ENCODE measurements at regions not wholly inside any gene's neighbourhood (a gene's known extent, or its start where the extent isn't known, plus 50 kb on each side); places are given as distances from the start of the nearest gene placed in this dataset.

- H3K79me2 ChIP-seq (ENCODE audit: low read depth), result no peaks in the 10 kb centered on the region
- no peaks in the 10 kb centered on the region for H3K36me3 ChIP-seq
- no peaks in the 10 kb centered on the region for H3K27me3 ChIP-seq
- no peaks in the 10 kb centered on the region for H3K4me1 ChIP-seq
- no peak overlapping the region for H3K27ac Mint-ChIP-seq
- H3K9me3 ChIP-seq (ENCODE audit: low read depth), result no peaks in the 10 kb centered on the region
- H3K4me3 Mint-ChIP-seq, result no peak overlapping the region
- no peak overlapping the region for H3K9ac ChIP-seq
- no peaks in the 10 kb centered on the region for H4K20me1 ChIP-seq (ENCODE audit: low read depth)
- DNase-seq (ENCODE audit: low spot score), result no peak
- H3K27ac ChIP-seq, result no peak overlapping the region
- no peaks in the 10 kb centered on the region for H3K4me1 Mint-ChIP-seq
- H3K27me3 Mint-ChIP-seq (ENCODE audit: insufficient read depth, low read depth), result no peaks in the 10 kb centered on the region
- H2AFZ ChIP-seq (replicated peaks), result no peak overlapping the region
- no peak overlapping the region for H3K4me2 ChIP-seq
- H3K4me3 ChIP-seq, result no peak overlapping the region
- no peaks in the 10 kb centered on the region for H3F3A ChIP-seq (ENCODE audit: low read depth)
- H3K9me3 Mint-ChIP-seq, result peaks cover 12% of the 10 kb centered on the region
- H3K36me3 Mint-ChIP-seq, result no peaks in the 10 kb centered on the region
- TF ChIP-seq EZH2 (IDR thresholded peaks at IDR 0.05) (no peak), EZH2phosphoT487 (IDR thresholded peaks at IDR 0.05) (no peak)
- TF ChIP-seq, protein P1, sequence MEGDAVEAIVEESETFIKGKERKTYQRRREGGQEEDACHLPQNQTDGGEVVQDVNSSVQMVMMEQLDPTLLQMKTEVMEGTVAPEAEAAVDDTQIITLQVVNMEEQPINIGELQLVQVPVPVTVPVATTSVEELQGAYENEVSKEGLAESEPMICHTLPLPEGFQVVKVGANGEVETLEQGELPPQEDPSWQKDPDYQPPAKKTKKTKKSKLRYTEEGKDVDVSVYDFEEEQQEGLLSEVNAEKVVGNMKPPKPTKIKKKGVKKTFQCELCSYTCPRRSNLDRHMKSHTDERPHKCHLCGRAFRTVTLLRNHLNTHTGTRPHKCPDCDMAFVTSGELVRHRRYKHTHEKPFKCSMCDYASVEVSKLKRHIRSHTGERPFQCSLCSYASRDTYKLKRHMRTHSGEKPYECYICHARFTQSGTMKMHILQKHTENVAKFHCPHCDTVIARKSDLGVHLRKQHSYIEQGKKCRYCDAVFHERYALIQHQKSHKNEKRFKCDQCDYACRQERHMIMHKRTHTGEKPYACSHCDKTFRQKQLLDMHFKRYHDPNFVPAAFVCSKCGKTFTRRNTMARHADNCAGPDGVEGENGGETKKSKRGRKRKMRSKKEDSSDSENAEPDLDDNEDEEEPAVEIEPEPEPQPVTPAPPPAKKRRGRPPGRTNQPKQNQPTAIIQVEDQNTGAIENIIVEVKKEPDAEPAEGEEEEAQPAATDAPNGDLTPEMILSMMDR (IDR thresholded peaks at IDR 0.05), result no peak
Measured at GRCh38 chr13:68345963-68346531, 1115.9 kb upstream of the PCDH9 start.

GRCh38 chr13:68323124-68323523 lies 1093.0 kb upstream of the PCDH9 start:
- H3K27me3 Mint-ChIP-seq (ENCODE audit: insufficient read depth, low read depth), result no peaks in the 10 kb centered on the region
- TF ChIP-seq, protein P1 (IDR thresholded peaks at IDR 0.05), result no peak
- TF ChIP-seq EZH2 (IDR thresholded peaks at IDR 0.05) (no peak), EZH2phosphoT487 (IDR thresholded peaks at IDR 0.05) (no peak)
- peaks cover 20% of the 10 kb centered on the region for H3K9me3 Mint-ChIP-seq

GRCh38 chr13:68319384-68319783 lies 1089.2 kb upstream of the PCDH9 start:
- H3K4me3 ChIP-seq, result no peak overlapping the region
- H3K79me2 ChIP-seq (ENCODE audit: low read depth), result no peaks in the 10 kb centered on the region
- no peaks in the 10 kb centered on the region for H3K9me3 ChIP-seq (ENCODE audit: low read depth)
- no peak overlapping the region for H3K4me3 Mint-ChIP-seq
- no peaks in the 10 kb centered on the region for H3F3A ChIP-seq (ENCODE audit: low read depth)
- no peaks in the 10 kb centered on the region for H3K4me1 Mint-ChIP-seq
- H3K36me3 ChIP-seq, result no peaks in the 10 kb centered on the region
- no peak overlapping the region for H3K9ac ChIP-seq
- H2AFZ ChIP-seq (replicated peaks), result no peak overlapping the region
- H3K27ac Mint-ChIP-seq, result no peak overlapping the region
- TF ChIP-seq EZH2phosphoT487 (IDR thresholded peaks at IDR 0.05) (no peak), EZH2 (IDR thresholded peaks at IDR 0.05) (no peak)
- TF ChIP-seq, protein P1 (IDR thresholded peaks at IDR 0.05), result no peak
- H3K36me3 Mint-ChIP-seq, result peaks cover 2% of the 10 kb centered on the region
- H3K27me3 ChIP-seq, result no peaks in the 10 kb centered on the region
- no peak overlapping the region for H3K27ac ChIP-seq
- H3K27me3 Mint-ChIP-seq (ENCODE audit: insufficient read depth, low read depth), result no peaks in the 10 kb centered on the region
- H3K4me2 ChIP-seq, result no peak overlapping the region
- no peak for DNase-seq (ENCODE audit: low spot score)
- peaks cover 20% of the 10 kb centered on the region for H3K9me3 Mint-ChIP-seq
- no peaks in the 10 kb centered on the region for H4K20me1 ChIP-seq (ENCODE audit: low read depth)
- H3K4me1 ChIP-seq, result no peaks in the 10 kb centered on the region

More at GRCh38 chr13:68323124-68323523, 1093.0 kb upstream of the PCDH9 start:
- Histone ChIP-seq H3K79me2 (ENCODE audit: low read depth) (no peaks in the 10 kb centered on the region), H3K4me3 (no peak overlapping the region), H3K4me2 (no peak overlapping the region), H3K27me3 (no peaks in the 10 kb centered on the region), H3K36me3 (no peaks in the 10 kb centered on the region), H3K9me3 (ENCODE audit: low read depth) (no peaks in the 10 kb centered on the region), H4K20me1 (ENCODE audit: low read depth) (no peaks in the 10 kb centered on the region), H3K4me1 (no peaks in the 10 kb centered on the region), H3K9ac (no peak overlapping the region), H3K27ac (no peak overlapping the region), H3F3A (ENCODE audit: low read depth) (no peaks in the 10 kb centered on the region), H2AFZ (replicated peaks) (no peak overlapping the region)
- no peak for DNase-seq (ENCODE audit: low spot score)
- Mint-ChIP-seq H3K27ac (no peak overlapping the region), H3K4me1 (no peaks in the 10 kb centered on the region), H3K36me3 (peaks cover 2% of the 10 kb centered on the region), H3K4me3 (no peak overlapping the region)

Data from neural progenitor cell (in vitro differentiated cells).